H9 (cell line): ENCODE measurements at regions not wholly inside any gene's neighbourhood (a gene's known extent, or its start where the extent isn't known, plus 50 kb on each side); places are given as distances from the start of the nearest gene placed in this dataset.

Source experiments
- DNase-seq: peaks from one replicate; pipeline ENCODE4 v3.0.0-alpha.2; 2017
- H2AFZ ChIP-seq: one replicate; pipeline ENCODE4 v1.6.1; 2013; ENCODE audit warnings: mild to moderate bottlenecking, low read length, control low read depth, moderate library complexity
- H2AK5ac ChIP-seq: 2 replicates; pipeline ENCODE4 v1.6.1; 2013; ENCODE audit warnings: low read length, control low read depth, mixed read lengths; ENCODE audit not compliant: insufficient read length
- H2BK120ac ChIP-seq: one replicate; pipeline ENCODE4 v1.6.1; 2013; ENCODE audit warnings: low read depth, mild to moderate bottlenecking, low read length, control low read depth, inconsistent platforms; ENCODE audit not compliant: poor library complexity, severe bottlenecking
- H2BK12ac ChIP-seq: 2 replicates; pipeline ENCODE4 v1.6.1; 2013; ENCODE audit warnings: low read length, control low read depth, mixed read lengths, low read depth; ENCODE audit not compliant: insufficient read length
- H2BK15ac ChIP-seq: 2 replicates; pipeline ENCODE4 v1.6.1; 2013; ENCODE audit warnings: low read depth, low read length, control low read depth
- H2BK20ac ChIP-seq: one replicate; pipeline ENCODE4 v1.6.1; 2013; ENCODE audit warnings: low read depth, mild to moderate bottlenecking, low read length, control low read depth, inconsistent platforms; ENCODE audit not compliant: poor library complexity, severe bottlenecking
- H2BK5ac ChIP-seq: 2 replicates; pipeline ENCODE4 v1.6.1; 2013; ENCODE audit warnings: low read length, control low read depth, mixed read lengths; ENCODE audit not compliant: insufficient read length
- H3K14ac ChIP-seq: 2 replicates; pipeline ENCODE4 v1.6.1; 2013; ENCODE audit warnings: low read length, control low read depth; ENCODE audit not compliant: insufficient read depth
- H3K18ac ChIP-seq: 2 replicates; pipeline ENCODE4 v1.6.1; 2013; ENCODE audit warnings: low read depth, mild to moderate bottlenecking, mixed read lengths, low read length, control low read depth; ENCODE audit not compliant: insufficient read length
- H3K23ac ChIP-seq: 2 replicates; pipeline ENCODE4 v1.6.1; 2013; ENCODE audit warnings: low read length, control low read depth, mixed read lengths, low read depth; ENCODE audit not compliant: insufficient read length
- H3K23me2 ChIP-seq: 2 replicates; pipeline ENCODE4 v1.6.1; 2013; ENCODE audit warnings: low read depth, mild to moderate bottlenecking, mixed read lengths, low read length, control low read depth; ENCODE audit not compliant: insufficient read length, poor library complexity, severe bottlenecking
- H3K27ac ChIP-seq: 2 replicates; pipeline ENCODE4 v1.5.1; 2013; ENCODE audit warnings: low read length, control low read depth, mixed read lengths, low read depth; ENCODE audit not compliant: insufficient read length
- H3K27me3 ChIP-seq: 2 replicates; pipeline ENCODE4 v1.6.1; 2013; ENCODE audit warnings: low read length, control low read depth, inconsistent platforms; ENCODE audit not compliant: insufficient read depth
- H3K4ac ChIP-seq: 2 replicates; pipeline ENCODE4 v1.6.1; 2013; ENCODE audit warnings: low read depth, mild to moderate bottlenecking, control low read depth, inconsistent platforms, low read length, moderate library complexity
- H3K4me1 ChIP-seq: 2 replicates; pipeline ENCODE4 v1.6.1; 2013; ENCODE audit warnings: low read length, control low read depth, inconsistent platforms; ENCODE audit not compliant: insufficient read depth
- H3K4me2 ChIP-seq: 2 replicates; pipeline ENCODE4 v1.6.1; 2013; ENCODE audit warnings: low read length, control low read depth, mixed read lengths; ENCODE audit not compliant: insufficient read length, insufficient read depth
- H3K56ac ChIP-seq: 2 replicates; pipeline ENCODE4 v1.6.1; 2013; ENCODE audit warnings: low read depth, mild to moderate bottlenecking, mixed read lengths, low read length, control low read depth; ENCODE audit not compliant: insufficient read length
- H3K79me1 ChIP-seq: 2 replicates; pipeline ENCODE4 v1.6.1; 2013; ENCODE audit warnings: low read depth, mild to moderate bottlenecking, moderate library complexity, low read length, control low read depth, inconsistent platforms; ENCODE audit not compliant: insufficient read depth, poor library complexity, severe bottlenecking
- H3K79me2 ChIP-seq: 2 replicates; pipeline ENCODE4 v1.6.1; 2013; ENCODE audit warnings: low read length, control low read depth, inconsistent platforms; ENCODE audit not compliant: insufficient read depth
- H3K9ac ChIP-seq: 2 replicates; pipeline ENCODE4 v1.6.1; 2013; ENCODE audit warnings: low read length, control low read depth, mixed read lengths; ENCODE audit not compliant: insufficient read length; ENCODE audit errors: extremely low read depth
- H3K9me3 ChIP-seq: one replicate; pipeline ENCODE4 v1.6.1; 2013; ENCODE audit warnings: low read depth, low read length, inconsistent platforms; ENCODE audit not compliant: control insufficient read depth
- H3T11ph ChIP-seq: one replicate; pipeline ENCODE4 v1.6.1; 2013; ENCODE audit warnings: mild to moderate bottlenecking, low read length, control low read depth, inconsistent platforms
- H4K20me1 ChIP-seq: one replicate; pipeline ENCODE4 v1.6.1; 2013; ENCODE audit not compliant: control insufficient read depth, insufficient read length, insufficient read depth
- H4K5ac ChIP-seq: 2 replicates; pipeline ENCODE4 v1.6.1; 2013; ENCODE audit warnings: low read depth, mild to moderate bottlenecking, mixed read lengths, low read length, control low read depth; ENCODE audit not compliant: insufficient read length
- H4K8ac ChIP-seq: replicated peaks from 2 replicates; pipeline ENCODE4 v1.6.1; 2013; ENCODE audit warnings: low read length, control low read depth, mixed read lengths, low read depth; ENCODE audit not compliant: insufficient read length
- H4K91ac ChIP-seq: 2 replicates; pipeline ENCODE4 v1.6.1; 2013; ENCODE audit warnings: low read depth, mild to moderate bottlenecking, moderate library complexity, mixed read lengths, low read length, control low read depth; ENCODE audit not compliant: insufficient read length
- H3K27ac Mint-ChIP-seq, 3 experiments: 2 replicates in 2 of 3; 3 replicates in 1 of 3; pipeline ENCODE4 v1.8.0; 2020 to 2021; ENCODE audit warnings: mixed read lengths in 3 of 3, mild to moderate bottlenecking in 1 of 3, moderate library complexity in 1 of 3
- H3K27me3 Mint-ChIP-seq: 2 replicates; pipeline ENCODE4 v1.8.0; 2021; ENCODE audit warnings: low read depth, mild to moderate bottlenecking, moderate library complexity, mixed read lengths
- H3K36me3 Mint-ChIP-seq, 3 experiments: 2 replicates in 2 of 3; 3 replicates in 1 of 3; pipeline ENCODE4 v1.8.0; 2020 to 2021; ENCODE audit warnings: low read depth in 3 of 3, mixed read lengths in 3 of 3; ENCODE audit not compliant: insufficient read depth in 1 of 3
- H3K4me1 Mint-ChIP-seq, 2 experiments: 2 replicates each; pipeline ENCODE4 v1.8.0; 2020; ENCODE audit warnings: mixed read lengths in 2 of 2
- H3K4me3 Mint-ChIP-seq, 2 experiments: 2 replicates in 1 of 2; 3 replicates in 1 of 2; pipeline ENCODE4 v1.8.0; 2020 to 2021; ENCODE audit warnings: mild to moderate bottlenecking in 2 of 2, mixed read lengths in 2 of 2, moderate library complexity in 1 of 2
- H3K9me3 Mint-ChIP-seq, 2 experiments: 2 replicates in 1 of 2; 3 replicates in 1 of 2; pipeline ENCODE4 v1.8.0; 2020; ENCODE audit warnings: mild to moderate bottlenecking in 2 of 2, mixed read lengths in 2 of 2, moderate library complexity in 1 of 2
- WGBS: extraction: QIAGEN DNeasy Blood & Tissue Kit; methylation state at CpG from one replicate; pipeline ENCODE4 v1.1.7; 2013; ENCODE audit warnings: missing lambda C conversion rate, low lambda C conversion rate, mixed read lengths; ENCODE audit not compliant: insufficient read length; ENCODE audit errors: extremely low coverage; 5-methylcytosine and 5-hydroxymethylcytosine counted together
- TF ChIP-seq, protein P1 (sequence below): fragments of 200-600 bp; sonication (generic); conservative IDR thresholded peaks from 3 replicates; pipeline ENCODE4 v1.8.0; 2021; ENCODE audit warnings: antibody characterized with exemption, mild to moderate bottlenecking

- Histone ChIP-seq H3K27ac (no peak overlapping the region), H2AK5ac (no peak overlapping the region)
- H3K9me3 Mint-ChIP-seq, result peaks cover 3% of the 10 kb centered on the region in 2 experiments; a peak in 4 of 5 replicates
Measured at GRCh38 chr7:68816491-68816890, 781.8 kb upstream of the AUTS2 start.

More at GRCh38 chr7:68816491-68816890, 781.8 kb upstream of the AUTS2 start:
- Mint-ChIP-seq H3K4me1 (peaks cover 0 to 4% of the 10 kb centered on the region in 2 experiments; a peak in 2 of 4 replicates), H3K27me3 (peaks cover 2% of the 10 kb centered on the region; the same call in 1 of the 2 replicates), H3K36me3 (peaks cover 0 to 3% (median 0%) of the 10 kb centered on the region in 3 experiments; a peak in 3 of 7 replicates), H3K27ac (no peak overlapping the region), H3K4me3 (no peak overlapping the region)
- no peak overlapping the region for H3K4me2 ChIP-seq
- H3K23ac ChIP-seq, result no peak overlapping the region
- H3K4me1 ChIP-seq, result no peaks in the 10 kb centered on the region
- TF ChIP-seq, protein P1, sequence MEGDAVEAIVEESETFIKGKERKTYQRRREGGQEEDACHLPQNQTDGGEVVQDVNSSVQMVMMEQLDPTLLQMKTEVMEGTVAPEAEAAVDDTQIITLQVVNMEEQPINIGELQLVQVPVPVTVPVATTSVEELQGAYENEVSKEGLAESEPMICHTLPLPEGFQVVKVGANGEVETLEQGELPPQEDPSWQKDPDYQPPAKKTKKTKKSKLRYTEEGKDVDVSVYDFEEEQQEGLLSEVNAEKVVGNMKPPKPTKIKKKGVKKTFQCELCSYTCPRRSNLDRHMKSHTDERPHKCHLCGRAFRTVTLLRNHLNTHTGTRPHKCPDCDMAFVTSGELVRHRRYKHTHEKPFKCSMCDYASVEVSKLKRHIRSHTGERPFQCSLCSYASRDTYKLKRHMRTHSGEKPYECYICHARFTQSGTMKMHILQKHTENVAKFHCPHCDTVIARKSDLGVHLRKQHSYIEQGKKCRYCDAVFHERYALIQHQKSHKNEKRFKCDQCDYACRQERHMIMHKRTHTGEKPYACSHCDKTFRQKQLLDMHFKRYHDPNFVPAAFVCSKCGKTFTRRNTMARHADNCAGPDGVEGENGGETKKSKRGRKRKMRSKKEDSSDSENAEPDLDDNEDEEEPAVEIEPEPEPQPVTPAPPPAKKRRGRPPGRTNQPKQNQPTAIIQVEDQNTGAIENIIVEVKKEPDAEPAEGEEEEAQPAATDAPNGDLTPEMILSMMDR, result no peak
- H2BK12ac ChIP-seq, result no peak overlapping the region
- H3T11ph ChIP-seq, result no peak overlapping the region
- no peaks in the 10 kb centered on the region for H3K9me3 ChIP-seq
- no peak overlapping the region for H3K9ac ChIP-seq
- H3K14ac ChIP-seq, result no peak overlapping the region
- no peak overlapping the region for H4K8ac ChIP-seq
- H3K23me2 ChIP-seq, result no peaks in the 10 kb centered on the region
- no peak overlapping the region for H3K4ac ChIP-seq
- H4K20me1 ChIP-seq, result no peaks in the 10 kb centered on the region
- no peaks in the 10 kb centered on the region for H3K79me1 ChIP-seq
- H2BK120ac ChIP-seq, result no peak overlapping the region
- no peak overlapping the region for H4K91ac ChIP-seq
- H2BK5ac ChIP-seq, result no peak overlapping the region
- no peak overlapping the region for H2BK20ac ChIP-seq
- H3K18ac ChIP-seq, result no peak overlapping the region
- no peaks in the 10 kb centered on the region for H3K79me2 ChIP-seq
- no peak overlapping the region for H2BK15ac ChIP-seq
- no peak for DNase-seq
- H3K27me3 ChIP-seq, result no peaks in the 10 kb centered on the region; the same call in 1 of the 2 replicates
- no peak overlapping the region for H2AFZ ChIP-seq
- no peak overlapping the region for H4K5ac ChIP-seq
- whole genome bisulfite sequencing, result no CpG with 5 or more reads among the region's 2 CpGs
- no peak overlapping the region for H3K56ac ChIP-seq
